ENCODE measurements at regions not wholly inside any gene's neighbourhood (a gene's known extent, or its start where the extent isn't known, plus 50 kb on each side); places are given as distances from the start of the nearest gene placed in this dataset.

DNA sequence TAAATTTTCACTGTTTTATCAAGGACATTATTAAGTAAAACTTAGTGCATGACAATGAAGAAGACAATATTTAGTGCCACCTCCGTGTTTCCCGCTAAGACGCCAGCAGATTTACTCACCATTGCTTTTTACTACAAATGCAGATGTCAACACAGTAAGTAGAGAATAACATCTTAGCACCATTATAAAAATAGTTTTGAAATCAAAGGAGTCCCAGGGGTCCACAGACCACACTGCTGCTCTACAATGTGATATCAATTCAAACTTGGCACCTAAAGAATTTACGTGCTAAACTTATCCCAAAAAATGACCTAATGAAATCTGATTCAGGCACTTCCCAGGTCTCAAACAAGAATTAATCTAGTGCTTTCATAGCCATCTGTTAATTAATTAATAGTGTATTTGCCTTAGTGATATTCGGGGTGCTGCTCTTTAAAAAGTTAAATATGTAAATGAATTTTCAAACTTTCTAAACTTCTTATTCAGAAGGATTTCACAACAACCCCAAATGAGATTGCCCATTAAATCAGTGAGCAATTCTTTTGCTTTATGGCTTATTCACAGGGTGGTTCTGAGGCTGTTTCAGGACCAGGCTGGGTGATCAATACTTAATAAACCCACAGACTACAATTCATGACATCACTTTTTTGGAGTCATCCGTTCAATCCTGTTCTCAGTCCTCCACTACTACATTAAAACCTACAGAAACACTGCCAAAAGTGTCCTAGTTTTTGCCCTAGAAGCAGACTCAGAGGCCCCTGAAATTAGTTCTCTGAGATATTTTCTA lies 161.3 kb upstream of the LMNTD1 start:
- DNase-seq (ENCODE audit: low read depth): no peak

DNA sequence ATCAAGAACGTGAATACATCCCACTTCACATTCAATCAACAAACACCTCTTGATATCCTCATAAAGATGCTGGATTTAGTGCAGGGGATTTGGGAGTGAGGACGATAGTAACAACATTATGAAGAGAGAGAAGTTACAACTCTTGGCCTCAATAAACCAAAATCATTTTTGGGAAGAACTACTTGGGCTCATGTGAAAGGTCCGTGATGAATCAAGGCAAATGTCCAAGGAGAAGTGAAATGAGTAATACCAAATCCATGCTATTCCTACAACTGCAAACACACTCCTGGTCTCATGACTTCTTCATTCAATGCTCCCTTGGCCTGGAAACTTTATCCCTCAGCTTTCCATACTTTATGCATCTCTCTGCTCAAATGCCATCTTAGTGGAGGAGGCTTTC lies 162.0 kb upstream of the LMNTD1 start:
- DNase-seq (ENCODE audit: low read depth): no peak

GRCh38 chr12:25716842-25717241 lies 163.8 kb upstream of the LMNTD1 start:
- no peak for DNase-seq (ENCODE audit: low read depth)

DNA sequence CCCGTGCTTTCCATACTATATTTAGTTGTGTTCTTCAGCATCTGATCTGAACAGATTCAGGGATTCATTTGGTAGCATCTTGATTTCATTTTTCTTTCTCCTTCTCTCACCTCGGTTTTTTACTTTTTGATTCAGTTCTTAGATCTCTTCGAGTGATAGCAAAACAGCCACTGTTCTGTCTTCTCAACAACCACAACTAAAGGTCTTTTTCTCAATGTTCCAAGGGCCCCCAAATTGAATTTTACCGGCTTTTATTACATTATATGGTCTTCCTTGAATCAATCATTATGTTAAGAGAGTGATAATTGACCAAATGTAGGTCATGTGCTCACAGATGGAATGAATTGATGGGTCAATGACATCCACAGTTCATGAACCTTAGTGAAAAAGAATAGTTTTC lies 164.5 kb upstream of the LMNTD1 start:
- DNase-seq (ENCODE audit: low read depth): no peak

- DNase-seq (ENCODE audit: low read depth): no peak
These were observed 165.1 kb upstream of the LMNTD1 start for GRCh38 chr12:25718081-25718731.

GRCh38 chr12:25719505-25719904 lies 166.4 kb upstream of the LMNTD1 start:
- no peak for DNase-seq (ENCODE audit: low read depth)

- no peak for DNase-seq (ENCODE audit: low read depth)
These were observed 170.3 kb upstream of the LMNTD1 start for GRCh38 chr12:25723336-25723735.

GRCh38 chr12:25723921-25724491 lies 170.9 kb upstream of the LMNTD1 start:
- DNase-seq (ENCODE audit: low read depth): no peak

DNA sequence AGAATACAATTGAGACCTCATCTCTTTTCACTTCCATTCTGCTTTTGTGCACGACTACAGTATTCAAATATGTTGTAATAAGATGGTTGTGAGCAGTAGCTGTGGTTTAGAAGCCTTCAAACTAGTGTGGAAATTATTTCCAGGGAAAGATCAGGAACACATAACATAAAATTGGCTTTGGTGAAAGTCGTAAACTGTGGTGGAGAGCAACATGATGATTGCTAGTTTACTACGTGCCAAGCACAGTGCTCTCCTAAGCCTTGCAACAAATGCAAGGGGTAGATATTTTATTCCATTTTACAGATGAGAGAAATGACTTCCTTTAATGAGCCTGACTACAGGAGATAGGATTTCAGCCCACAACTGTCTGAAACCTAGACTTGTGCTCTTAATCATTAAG lies 172.4 kb upstream of the LMNTD1 start:
- DNase-seq (ENCODE audit: low read depth): no peak

GRCh38 chr12:25725931-25726330 lies 172.8 kb upstream of the LMNTD1 start:
- peak; percentile 27 for DNase-seq (ENCODE audit: low read depth)

GRCh38 chr12:25728056-25728595 lies 175.0 kb upstream of the LMNTD1 start:
- no peak for DNase-seq (ENCODE audit: low read depth)

- DNase-seq (ENCODE audit: low read depth): no peak
These were observed 177.6 kb upstream of the LMNTD1 start for GRCh38 chr12:25730489-25731349.

DNA sequence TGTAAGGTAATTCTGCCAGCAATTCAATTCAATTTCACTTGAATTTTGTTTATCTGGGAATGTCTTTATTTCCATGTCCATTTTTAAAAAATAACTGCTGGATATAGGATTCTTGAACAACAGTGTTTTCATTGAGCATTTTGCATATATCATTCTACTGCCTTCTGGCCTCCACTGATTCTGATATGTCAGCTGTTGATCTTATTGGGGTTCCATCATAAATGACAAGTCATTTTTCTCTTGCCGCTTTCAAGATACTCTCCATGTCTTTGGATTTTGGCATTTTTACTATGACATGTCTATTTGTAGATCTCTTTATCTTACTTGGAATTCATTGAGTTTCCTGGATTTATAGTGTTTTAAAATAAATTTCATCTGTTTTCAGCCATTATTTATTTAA lies 180.5 kb upstream of the LMNTD1 start:
- no peak for DNase-seq (ENCODE audit: low read depth)

DNA sequence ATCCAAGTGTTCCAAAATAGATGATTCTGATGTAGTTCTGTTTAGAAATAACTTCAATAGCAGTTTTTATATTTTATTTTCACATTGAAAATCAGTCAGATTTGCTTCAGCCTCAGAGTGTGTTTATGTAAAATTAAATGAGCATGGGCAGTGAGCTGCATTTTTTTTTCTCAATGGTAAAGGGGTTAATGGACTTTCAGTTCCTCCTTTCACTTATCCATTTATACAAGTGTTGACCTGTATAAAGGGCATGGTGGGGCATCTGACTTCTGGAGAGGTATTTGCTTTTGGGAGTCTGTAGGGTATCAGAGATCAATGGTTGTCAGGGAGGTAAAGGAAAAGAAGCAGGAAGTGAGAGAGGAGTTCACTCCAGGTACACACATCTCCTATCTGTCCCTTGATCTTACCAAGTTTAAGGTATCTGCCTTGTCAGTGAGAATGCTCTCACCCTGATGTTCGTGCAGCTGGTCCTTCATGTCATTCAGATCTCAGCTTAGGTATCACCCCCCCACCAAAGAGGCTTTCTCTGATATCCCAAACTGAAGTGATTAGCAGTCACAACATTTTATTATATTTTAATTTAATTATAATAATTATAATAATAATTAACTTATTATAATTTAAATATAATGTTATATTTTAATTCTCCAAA lies 181.6 kb upstream of the LMNTD1 start:
- DNase-seq (ENCODE audit: low read depth): no peak

DNA sequence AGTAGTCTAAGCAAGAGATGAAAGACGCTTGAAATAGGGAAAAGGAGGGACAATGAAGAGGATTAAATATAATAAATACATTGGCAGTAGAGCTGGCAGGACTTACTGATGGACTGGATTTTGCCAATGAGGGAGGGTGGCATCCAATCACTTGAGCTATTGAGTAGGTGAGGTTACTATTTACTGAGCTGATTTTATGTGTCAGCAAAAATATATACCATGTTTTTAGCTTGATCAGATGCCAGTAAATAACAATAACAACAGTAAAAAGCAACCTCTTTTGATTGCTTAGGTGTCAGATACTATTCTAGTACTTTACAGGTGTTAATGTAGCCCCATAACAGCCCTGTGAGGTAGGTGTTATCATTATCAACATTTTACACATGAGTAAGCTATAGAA lies 187.5 kb upstream of the LMNTD1 start:
- DNase-seq (ENCODE audit: low read depth): no peak

GRCh38 chr12:25741917-25742316 lies 188.8 kb upstream of the LMNTD1 start:
- no peak for DNase-seq (ENCODE audit: low read depth)

- no peak for DNase-seq (ENCODE audit: low read depth)
These were observed 190.7 kb upstream of the LMNTD1 start for GRCh38 chr12:25743679-25744215.

DNA sequence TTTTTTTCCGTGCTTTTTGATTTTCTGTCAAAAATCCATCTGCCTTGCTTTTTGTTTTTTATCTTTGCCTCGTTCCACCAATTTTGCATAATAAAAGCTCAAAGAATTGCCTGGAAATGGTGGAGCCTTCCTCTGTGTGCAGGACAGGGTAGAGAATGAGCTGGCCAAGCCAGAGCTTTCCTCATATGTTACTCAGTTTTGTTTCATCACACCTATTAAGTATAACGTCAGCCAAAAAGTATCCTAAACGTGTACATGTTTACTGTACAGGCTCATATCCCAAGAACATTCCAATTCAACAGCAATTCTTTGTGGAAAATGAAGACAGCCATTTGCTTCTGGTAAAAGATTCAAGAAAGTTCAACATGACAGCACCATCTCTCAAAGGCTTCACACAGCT lies 191.2 kb upstream of the LMNTD1 start:
- no peak for DNase-seq (ENCODE audit: low read depth)

GRCh38 chr12:25745281-25745680 lies 192.2 kb upstream of the LMNTD1 start:
- DNase-seq (ENCODE audit: low read depth): no peak

- no peak for DNase-seq (ENCODE audit: low read depth)
These were observed 193.0 kb upstream of the LMNTD1 start for GRCh38 chr12:25746131-25746530.

DNA sequence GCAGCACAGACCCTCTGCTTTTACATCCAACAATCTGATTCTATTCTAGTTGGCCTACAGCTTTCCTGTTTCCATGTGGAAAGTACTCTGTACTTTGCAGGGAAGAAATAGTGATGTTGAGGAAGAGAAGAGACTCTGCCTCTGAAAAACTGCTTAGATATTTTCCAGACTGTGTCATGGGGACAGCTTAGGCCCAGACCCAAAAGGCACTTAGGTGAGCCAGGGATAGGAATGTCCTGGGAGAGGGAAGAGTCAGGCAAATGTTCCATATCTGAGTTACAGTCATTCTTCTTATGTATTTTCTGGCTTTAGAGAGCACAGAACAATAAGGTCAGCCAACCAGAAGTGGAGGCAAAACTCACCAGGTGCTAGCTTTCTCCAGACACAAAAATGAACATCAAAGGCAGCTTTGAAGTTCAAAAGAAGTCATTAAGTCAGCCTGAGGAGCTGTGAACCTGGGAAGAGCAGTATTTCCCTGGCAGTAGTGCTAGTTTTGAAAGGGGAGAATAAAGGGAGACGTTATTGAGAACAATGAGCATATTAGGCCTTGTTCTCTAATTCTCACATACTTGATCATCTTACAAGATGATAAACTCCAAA lies 199.7 kb upstream of the LMNTD1 start:
- no peak for DNase-seq (ENCODE audit: low read depth)

Data from non-pigmented ciliary epithelial cell (primary cell).